CD4-positive, alpha-beta memory T cell (primary cell): ENCODE measurements at regions not wholly inside any gene's neighbourhood (a gene's known extent, or its start where the extent isn't known, plus 50 kb on each side); places are given as distances from the start of the nearest gene placed in this dataset.
"Not testable (repeated sequence)": the region's sequence is repeated elsewhere in the genome, so short reads cannot be mapped to it uniquely, and the experiment has no call there.

Source experiments
- CTCF ChIA-PET: fragments of 350-600 bp; sonication (Branson Sonifier 250); formaldehyde crosslinking; loops from one replicate; lab custom pipeline; 2021; ENCODE audit warnings: inconsistent platforms; ENCODE audit not compliant: partially characterized antibody; lab: Charles Lee
- POLR2A ChIA-PET: fragments of 350-600 bp; sonication (Branson Sonifier 250); formaldehyde crosslinking; loops from one replicate; lab custom pipeline; 2021; ENCODE audit not compliant: partially characterized antibody; lab: Charles Lee
- DNase-seq, 5 donors: peaks; one replicate each; pipeline versions ENCODE4 v3.0.0 to v3.0.0-alpha.2; 2020 to 2022; ENCODE audit warnings: mixed read lengths in 1 of 5
- H3K27ac ChIP-seq: one replicate; pipeline ENCODE4 v1.7.0; 2013; ENCODE audit warnings: low read depth, low read length
- H3K27me3 ChIP-seq: 2 replicates; pipeline ENCODE4 v1.7.0; 2013; ENCODE audit warnings: mild to moderate bottlenecking, low read length, moderate library complexity; ENCODE audit not compliant: insufficient read depth
- H3K36me3 ChIP-seq: 2 replicates; pipeline ENCODE4 v1.7.0; 2013; ENCODE audit warnings: mild to moderate bottlenecking, low read length, moderate library complexity; ENCODE audit not compliant: insufficient read depth
- H3K4me1 ChIP-seq: 2 replicates; pipeline ENCODE4 v1.7.0; 2013; ENCODE audit warnings: mild to moderate bottlenecking, low read length, moderate library complexity; ENCODE audit not compliant: insufficient read depth
- H3K4me3 ChIP-seq, 2 donors: one replicate each; pipeline ENCODE4 v1.7.0; 2013; ENCODE audit warnings: low read length in 2 of 2, mild to moderate bottlenecking in 1 of 2
- H3K9me3 ChIP-seq, 2 donors: one replicate each; pipeline ENCODE4 v1.7.0; 2013; ENCODE audit warnings: low read length in 2 of 2, control low read depth in 1 of 2; ENCODE audit not compliant: control insufficient read depth in 1 of 2
- H3K27ac Mint-ChIP-seq, 7 donors: one replicate each; pipeline ENCODE4 v1.8.0; 2020 to 2021; ENCODE audit warnings: mixed read lengths in 7 of 7, mild to moderate bottlenecking in 6 of 7, inconsistent platforms in 3 of 7, moderate library complexity in 3 of 7
- H3K27me3 Mint-ChIP-seq, 2 donors: one replicate each; pipeline ENCODE4 v1.8.0; 2020 to 2021; ENCODE audit warnings: mixed read lengths in 2 of 2
- H3K36me3 Mint-ChIP-seq, 2 donors: one replicate each; pipeline ENCODE4 v1.8.0; 2020 to 2021; ENCODE audit warnings: mixed read lengths in 2 of 2, inconsistent platforms in 1 of 2, mild to moderate bottlenecking in 1 of 2
- H3K4me1 Mint-ChIP-seq, 4 donors: one replicate each; pipeline ENCODE4 v1.8.0; 2020 to 2021; ENCODE audit warnings: mixed read lengths in 4 of 4, mild to moderate bottlenecking in 1 of 4
- H3K4me3 Mint-ChIP-seq, 8 donors: one replicate each; pipeline ENCODE4 v1.8.0; 2020 to 2021; ENCODE audit warnings: mixed read lengths in 8 of 8, mild to moderate bottlenecking in 7 of 8, moderate library complexity in 6 of 8, inconsistent platforms in 3 of 8
- H3K9me3 Mint-ChIP-seq, 8 donors: one replicate each; pipeline ENCODE4 v1.8.0; 2020 to 2021; ENCODE audit warnings: mixed read lengths in 8 of 8, mild to moderate bottlenecking in 5 of 8, inconsistent platforms in 3 of 8, moderate library complexity in 1 of 8
- intact Hi-C: fragments of 100-400 bp; cut with micrococcal nuclease; formaldehyde crosslinking; loops from one replicate; pipeline ENCODE4 v1.15.1; 2023

GRCh38 chr6:868201-868600, 175.3 kb upstream of the EXOC2 start:
- no peaks in the 10 kb centered on the region for H3K9me3 ChIP-seq
- Mint-ChIP-seq H3K27me3 (peaks cover 20 to 21% of the 10 kb centered on the region in 2 donors), H3K4me1 (no peaks in the 10 kb centered on the region), H3K9me3 (peaks cover 0 to 8% (median 0%) of the 10 kb centered on the region in 8 donors), H3K27ac (no peak overlapping the region), H3K4me3 (no peak overlapping the region), H3K36me3 (no peaks in the 10 kb centered on the region)
- no peak for DNase-seq
- H3K4me1 ChIP-seq = no peaks in the 10 kb centered on the region
- intact Hi-C loops = no loop called here
- POLR2A ChIA-PET = no interaction called here
- CTCF ChIA-PET = no interaction called here
- H3K4me3 ChIP-seq = no peak overlapping the region
- H3K27me3 ChIP-seq = no peaks in the 10 kb centered on the region
- H3K27ac ChIP-seq = no peak overlapping the region
- no peaks in the 10 kb centered on the region for H3K36me3 ChIP-seq

DNA sequence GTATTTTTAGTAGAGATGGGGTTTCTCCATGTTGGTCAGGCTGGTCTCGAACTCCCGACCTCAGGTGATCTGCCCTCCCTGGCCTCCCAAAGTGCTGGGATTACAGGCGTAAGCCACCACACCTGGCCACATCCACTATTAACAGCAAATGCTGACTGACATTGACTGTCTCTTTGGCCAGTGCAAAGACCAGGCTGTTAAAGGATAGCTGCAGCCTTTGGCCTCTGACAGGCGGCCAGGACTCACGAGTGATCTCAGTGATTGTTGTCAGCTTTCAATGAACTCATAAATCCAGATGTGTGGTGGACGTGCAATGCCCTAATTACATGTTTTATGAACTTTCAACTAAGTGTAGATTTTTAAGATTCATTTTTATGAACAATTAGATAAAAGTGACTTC, 174.4 kb upstream of the EXOC2 start:
- no peaks in the 10 kb centered on the region for H3K36me3 ChIP-seq
- DNase-seq = no peak
- Mint-ChIP-seq H3K9me3 (peaks cover 0 to 8% (median 0%) of the 10 kb centered on the region in 8 donors), H3K27me3 (peaks cover 18 to 21% of the 10 kb centered on the region in 2 donors), H3K36me3 (no peaks in the 10 kb centered on the region), H3K4me1 (no peaks in the 10 kb centered on the region), H3K4me3 (no peak overlapping the region), H3K27ac (no peak overlapping the region)
- CTCF ChIA-PET = no interaction called here
- no peak overlapping the region for H3K27ac ChIP-seq
- no peaks in the 10 kb centered on the region for H3K27me3 ChIP-seq
- H3K9me3 ChIP-seq = no peaks in the 10 kb centered on the region
- POLR2A ChIA-PET = no interaction called here
- no peak overlapping the region for H3K4me3 ChIP-seq
- no peaks in the 10 kb centered on the region for H3K4me1 ChIP-seq
- intact Hi-C loops = no loop called here

DNA sequence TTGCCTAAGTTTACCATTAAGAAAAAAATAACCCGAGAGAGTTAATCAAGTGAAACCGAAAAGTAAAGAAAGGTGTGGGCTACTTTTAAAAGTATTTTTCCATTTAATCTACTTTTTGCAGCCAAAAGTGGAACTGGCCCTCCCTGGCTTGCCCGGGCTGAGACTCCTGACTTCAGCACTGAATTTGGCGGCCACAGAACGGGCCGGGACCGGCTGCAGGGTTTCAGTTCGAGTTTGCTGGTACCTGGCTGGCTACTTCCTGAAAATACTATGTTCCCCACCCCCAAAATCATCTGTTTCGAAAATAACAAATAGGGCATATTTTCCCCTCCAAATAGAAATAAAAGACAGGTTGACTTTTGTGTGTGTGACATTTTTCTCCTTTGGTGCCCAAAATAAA, 173.4 kb upstream of the EXOC2 start:
- no peak overlapping the region for H3K27ac Mint-ChIP-seq
- no peak overlapping the region for H3K4me3 ChIP-seq
- no peak overlapping the region for H3K27ac ChIP-seq
- ChIA-PET POLR2A (no interaction called here), CTCF (no interaction called here)
- no peaks in the 10 kb centered on the region for H3K4me1 Mint-ChIP-seq
- H3K4me1 ChIP-seq = no peaks in the 10 kb centered on the region
- H3K9me3 Mint-ChIP-seq = peaks cover 0 to 4% (median 0%) of the 10 kb centered on the region in 8 donors
- H3K27me3 ChIP-seq = no peaks in the 10 kb centered on the region
- H3K4me3 Mint-ChIP-seq = no peak overlapping the region
- intact Hi-C loops = no loop called here
- no peaks in the 10 kb centered on the region for H3K36me3 ChIP-seq
- no peak for DNase-seq
- no peaks in the 10 kb centered on the region for H3K36me3 Mint-ChIP-seq
- H3K9me3 ChIP-seq = no peaks in the 10 kb centered on the region
- peaks cover 23% of the 10 kb centered on the region in 2 donors for H3K27me3 Mint-ChIP-seq

GRCh38 chr6:865846-866245, 172.9 kb upstream of the EXOC2 start:
- Mint-ChIP-seq H3K9me3 (peaks cover 0 to 4% (median 0%) of the 10 kb centered on the region in 8 donors), H3K27me3 (peaks cover 23 to 25% of the 10 kb centered on the region in 2 donors), H3K27ac (no peak overlapping the region), H3K4me3 (no peak overlapping the region), H3K4me1 (no peaks in the 10 kb centered on the region), H3K36me3 (no peaks in the 10 kb centered on the region)
- no peaks in the 10 kb centered on the region for H3K36me3 ChIP-seq
- ChIA-PET POLR2A (no interaction called here), CTCF (no interaction called here)
- intact Hi-C loops = no loop called here
- H3K27me3 ChIP-seq = no peaks in the 10 kb centered on the region
- no peak overlapping the region for H3K4me3 ChIP-seq
- no peaks in the 10 kb centered on the region for H3K4me1 ChIP-seq
- no peak overlapping the region for H3K27ac ChIP-seq
- no peak for DNase-seq
- H3K9me3 ChIP-seq = no peaks in the 10 kb centered on the region

DNA sequence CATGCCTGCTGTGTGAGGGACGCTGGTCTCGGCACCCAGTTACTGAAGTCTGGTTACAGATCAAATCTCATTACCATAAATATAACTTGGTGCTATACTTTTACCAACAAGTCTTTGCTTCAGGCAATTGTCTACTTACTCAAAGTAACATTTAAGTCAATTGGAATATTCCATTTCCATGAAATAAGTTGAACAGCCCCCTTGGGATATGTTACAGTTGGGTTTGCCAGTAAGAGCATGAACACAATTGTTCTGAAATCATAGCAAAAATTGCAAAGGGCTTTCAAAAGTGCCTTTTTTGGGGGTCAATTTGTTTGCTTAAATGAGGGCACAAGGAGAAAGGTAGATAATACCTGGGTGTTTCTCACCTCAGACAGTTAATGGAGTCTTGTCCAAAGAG, 170.9 kb upstream of the EXOC2 start:
- H3K4me1 ChIP-seq = no peaks in the 10 kb centered on the region
- Mint-ChIP-seq H3K9me3 (peaks cover 0 to 4% (median 0%) of the 10 kb centered on the region in 8 donors), H3K27me3 (peaks cover 26 to 30% of the 10 kb centered on the region in 2 donors), H3K36me3 (no peaks in the 10 kb centered on the region), H3K4me1 (no peaks in the 10 kb centered on the region), H3K27ac (no peak overlapping the region), H3K4me3 (no peak overlapping the region)
- H3K36me3 ChIP-seq = no peaks in the 10 kb centered on the region
- H3K27ac ChIP-seq = no peak overlapping the region
- ChIA-PET POLR2A (no interaction called here), CTCF (no interaction called here)
- intact Hi-C loops = no loop called here
- no peaks in the 10 kb centered on the region for H3K9me3 ChIP-seq
- DNase-seq = no peak
- no peak overlapping the region for H3K4me3 ChIP-seq
- H3K27me3 ChIP-seq = no peaks in the 10 kb centered on the region

- intact Hi-C loops = not testable (repeated sequence)
Measured at GRCh38 chr6:863127-863526, 170.2 kb upstream of the EXOC2 start.

DNA sequence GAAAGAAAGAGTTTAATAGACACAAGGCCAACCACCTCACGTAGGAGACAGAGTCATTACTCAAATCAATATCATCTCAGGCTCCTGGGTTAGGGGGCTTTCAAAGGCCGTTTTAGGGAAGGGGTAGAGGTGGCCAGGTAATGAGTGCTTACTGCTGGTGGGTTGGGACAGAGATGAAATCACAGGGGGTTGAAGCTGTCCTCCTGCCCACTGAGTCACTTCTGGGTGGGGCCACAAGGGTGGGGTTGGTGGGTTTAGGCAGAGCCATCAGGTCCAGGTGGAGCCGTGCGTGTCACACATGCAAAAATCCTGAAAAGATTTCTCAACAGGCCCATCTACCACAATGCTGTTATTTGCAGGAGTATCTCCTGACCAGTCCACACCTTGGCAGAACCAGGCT, 167.0 kb upstream of the EXOC2 start:
- H3K27me3 ChIP-seq = no peaks in the 10 kb centered on the region
- no peaks in the 10 kb centered on the region for H3K9me3 ChIP-seq
- H3K4me1 ChIP-seq = no peaks in the 10 kb centered on the region
- no peak overlapping the region for H3K27ac Mint-ChIP-seq
- no peaks in the 10 kb centered on the region for H3K4me1 Mint-ChIP-seq
- H3K4me3 ChIP-seq = no peak overlapping the region
- no peaks in the 10 kb centered on the region for H3K36me3 Mint-ChIP-seq
- peaks cover 0 to 5% (median 0%) of the 10 kb centered on the region in 8 donors for H3K9me3 Mint-ChIP-seq
- H3K27ac ChIP-seq = no peak overlapping the region
- DNase-seq = no peak
- intact Hi-C loops = no loop called here
- H3K4me3 Mint-ChIP-seq = no peak overlapping the region
- POLR2A ChIA-PET = no interaction called here
- no peaks in the 10 kb centered on the region for H3K36me3 ChIP-seq
- CTCF ChIA-PET = no interaction called here
- H3K27me3 Mint-ChIP-seq = peaks cover 15 to 22% of the 10 kb centered on the region in 2 donors

More at GRCh38 chr6:863127-863526, 170.2 kb upstream of the EXOC2 start:
- CTCF ChIA-PET, H3K4me3 ChIP-seq, H3K9me3 ChIP-seq, H3K36me3 Mint-ChIP-seq, DNase-seq, H3K4me3 Mint-ChIP-seq, H3K9me3 Mint-ChIP-seq, H3K36me3 ChIP-seq, H3K4me1 ChIP-seq, H3K27me3 ChIP-seq, H3K27ac ChIP-seq, POLR2A ChIA-PET, H3K27ac Mint-ChIP-seq, H3K4me1 Mint-ChIP-seq: not testable (repeated sequence)
- peaks cover 26 to 30% of the 10 kb centered on the region in 2 donors for H3K27me3 Mint-ChIP-seq
